ENCODE measurements at regions not wholly inside any gene's neighbourhood (a gene's known extent, or its start where the extent isn't known, plus 50 kb on each side); places are given as distances from the start of the nearest gene placed in this dataset.

DNA sequence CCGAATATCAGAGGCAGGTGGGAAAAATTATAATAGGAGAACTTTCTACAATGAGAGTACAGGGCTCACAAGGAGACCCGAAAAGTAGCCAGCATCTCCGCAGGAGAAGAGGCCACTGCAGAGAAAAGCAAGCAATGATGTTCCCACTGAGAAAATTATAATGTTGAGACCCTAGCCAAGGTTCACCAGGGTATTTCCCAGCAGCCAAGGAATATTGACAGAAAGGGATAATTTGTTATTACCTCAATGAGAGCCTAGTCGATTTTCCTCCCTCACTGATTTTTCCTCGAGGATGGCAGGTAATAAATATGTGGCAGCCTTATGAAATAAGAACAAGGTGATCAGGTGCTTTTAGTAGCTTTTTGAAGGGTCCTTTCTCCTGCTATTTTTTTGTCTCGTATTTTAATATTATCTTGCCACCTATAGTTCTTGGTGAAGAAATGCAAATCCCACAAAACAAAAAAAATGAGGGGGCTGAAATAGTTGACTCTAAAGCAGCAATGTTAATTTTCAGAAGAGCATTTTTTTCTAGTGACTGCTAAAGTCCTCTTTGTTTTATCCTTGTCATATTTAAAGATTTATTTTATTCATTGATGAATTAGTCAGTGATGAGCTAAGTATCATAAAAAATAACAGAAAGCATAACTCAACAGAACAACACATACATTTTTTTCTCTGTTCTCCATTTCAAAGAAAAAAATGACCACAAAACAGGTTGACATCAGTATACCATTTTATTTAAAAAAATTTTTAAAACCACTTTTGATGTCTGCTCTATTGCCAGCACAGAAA lies 215.4 kb downstream of the KCNE4 start:
- ChIA-PET CTCF (no interaction called here), POLR2A (no interaction called here)
- Histone ChIP-seq H3K79me2 (ENCODE audit: insufficient read depth) (no peaks in the 10 kb centered on the region), H3K4me2 (no peak overlapping the region), H3K27me3 (ENCODE audit: insufficient read depth) (no peaks in the 10 kb centered on the region), H2AFZ (ENCODE audit: low read depth) (0 out of 2 replicates have a peak overlapping the region, but pooled peaks have one; percentile 1), H3K9me2 (no peaks in the 10 kb centered on the region), H3K9me3 (no peaks in the 10 kb centered on the region), H3K4me1 (ENCODE audit: control insufficient read depth in 1 of 2, insufficient read depth in 2 of 2, low read depth in 1 of 2, low read length in 1 of 2) (peaks cover 0 to 2% of the 10 kb centered on the region in 2 experiments; a peak in 2 of 4 replicates), H3K9ac (no peak overlapping the region), H3K27ac (ENCODE audit: low read depth in 2 of 2, low read length in 1 of 2) (no peak overlapping the region; a peak in 1 of 4 replicates), H3K4me3 (ENCODE audit: low read depth in 2 of 2, low read length in 1 of 2) (no peak overlapping the region), H3K36me3 (replicated peaks in 1 of 2; ENCODE audit: control insufficient read depth in 1 of 2, insufficient read depth in 2 of 2, low read length in 1 of 2) (no peaks in the 10 kb centered on the region), H4K20me1 (ENCODE audit: insufficient read depth) (no peaks in the 10 kb centered on the region), H3F3A (replicated peaks; ENCODE audit: insufficient read depth) (peaks cover 8% of the 10 kb centered on the region)
- DNase-seq = no peak
- 78% methylated on average over 6 of the region's 6 CpGs for WGBS (ENCODE audit: low lambda C conversion rate)
- TF ChIP-seq POLR2AphosphoS5 (IDR thresholded peaks at IDR 0.05; ENCODE audit: low read depth, low read length) (no peak), GATA2 (CRISPR knock-in tag; IDR thresholded peaks at IDR 0.05) (no peak), RCOR1 (IDR thresholded peaks at IDR 0.05; ENCODE audit: low read length) (no peak), SIN3A (IDR thresholded peaks at IDR 0.05; ENCODE audit: borderline replicate concordance, low read depth, low read length) (no peak), ELF1 (IDR thresholded peaks at IDR 0.05) (no peak), NRF1 (IDR thresholded peaks at IDR 0.05; ENCODE audit: low read depth, low read length) (no peak), MXI1 (IDR thresholded peaks at IDR 0.05; ENCODE audit: low read depth, low read length) (no peak), MEF2A (IDR thresholded peaks at IDR 0.05; ENCODE audit: borderline replicate concordance, low read depth) (no peak), RXRA (IDR thresholded peaks at IDR 0.05; ENCODE audit: borderline replicate concordance, low read depth) (no peak), JUND (IDR thresholded peaks at IDR 0.05) (peak; percentile 65), FOSL2 (IDR thresholded peaks at IDR 0.05; ENCODE audit: borderline replicate concordance, low read depth) (peak; percentile 58; the same call in 1 of the 2 replicates), TEAD4 (IDR thresholded peaks at IDR 0.05; ENCODE audit: borderline replicate concordance, insufficient read depth) (no peak), TCF12 (IDR thresholded peaks at IDR 0.05) (peak; percentile 63), FOXJ3 (CRISPR knock-in tag; IDR thresholded peaks at IDR 0.05) (no peak), SMC3 (IDR thresholded peaks at IDR 0.05; ENCODE audit: low read depth, low read length) (no peak), NFIC (IDR thresholded peaks at IDR 0.05; ENCODE audit: borderline replicate concordance) (peak; percentile 18; the same call in 1 of the 2 replicates), GABPA (IDR thresholded peaks at IDR 0.05; ENCODE audit: low read depth) (no peak), EZH2phosphoT487 (IDR thresholded peaks at IDR 0.05; ENCODE audit: borderline replicate concordance, low read depth) (no peak), YY1 (IDR thresholded peaks at IDR 0.05; ENCODE audit: low read depth) (no peak)
- TF ChIP-seq, protein P1, sequence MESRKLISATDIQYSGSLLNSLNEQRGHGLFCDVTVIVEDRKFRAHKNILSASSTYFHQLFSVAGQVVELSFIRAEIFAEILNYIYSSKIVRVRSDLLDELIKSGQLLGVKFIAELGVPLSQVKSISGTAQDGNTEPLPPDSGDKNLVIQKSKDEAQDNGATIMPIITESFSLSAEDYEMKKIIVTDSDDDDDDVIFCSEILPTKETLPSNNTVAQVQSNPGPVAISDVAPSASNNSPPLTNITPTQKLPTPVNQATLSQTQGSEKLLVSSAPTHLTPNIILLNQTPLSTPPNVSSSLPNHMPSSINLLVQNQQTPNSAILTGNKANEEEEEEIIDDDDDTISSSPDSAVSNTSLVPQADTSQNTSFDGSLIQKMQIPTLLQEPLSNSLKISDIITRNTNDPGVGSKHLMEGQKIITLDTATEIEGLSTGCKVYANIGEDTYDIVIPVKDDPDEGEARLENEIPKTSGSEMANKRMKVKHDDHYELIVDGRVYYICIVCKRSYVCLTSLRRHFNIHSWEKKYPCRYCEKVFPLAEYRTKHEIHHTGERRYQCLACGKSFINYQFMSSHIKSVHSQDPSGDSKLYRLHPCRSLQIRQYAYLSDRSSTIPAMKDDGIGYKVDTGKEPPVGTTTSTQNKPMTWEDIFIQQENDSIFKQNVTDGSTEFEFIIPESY (IDR thresholded peaks at IDR 0.05; ENCODE audit: borderline replicate concordance, low read depth) = no peak
- TF ChIP-seq, protein P2, sequence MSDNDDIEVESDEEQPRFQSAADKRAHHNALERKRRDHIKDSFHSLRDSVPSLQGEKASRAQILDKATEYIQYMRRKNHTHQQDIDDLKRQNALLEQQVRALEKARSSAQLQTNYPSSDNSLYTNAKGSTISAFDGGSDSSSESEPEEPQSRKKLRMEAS (IDR thresholded peaks at IDR 0.05; ENCODE audit: low read depth) = no peak
- TF ChIP-seq, protein P3, sequence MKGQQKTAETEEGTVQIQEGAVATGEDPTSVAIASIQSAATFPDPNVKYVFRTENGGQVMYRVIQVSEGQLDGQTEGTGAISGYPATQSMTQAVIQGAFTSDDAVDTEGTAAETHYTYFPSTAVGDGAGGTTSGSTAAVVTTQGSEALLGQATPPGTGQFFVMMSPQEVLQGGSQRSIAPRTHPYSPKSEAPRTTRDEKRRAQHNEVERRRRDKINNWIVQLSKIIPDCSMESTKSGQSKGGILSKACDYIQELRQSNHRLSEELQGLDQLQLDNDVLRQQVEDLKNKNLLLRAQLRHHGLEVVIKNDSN (IDR thresholded peaks at IDR 0.05; ENCODE audit: borderline replicate concordance, low read depth) = no peak
- TF ChIP-seq, protein P4, sequence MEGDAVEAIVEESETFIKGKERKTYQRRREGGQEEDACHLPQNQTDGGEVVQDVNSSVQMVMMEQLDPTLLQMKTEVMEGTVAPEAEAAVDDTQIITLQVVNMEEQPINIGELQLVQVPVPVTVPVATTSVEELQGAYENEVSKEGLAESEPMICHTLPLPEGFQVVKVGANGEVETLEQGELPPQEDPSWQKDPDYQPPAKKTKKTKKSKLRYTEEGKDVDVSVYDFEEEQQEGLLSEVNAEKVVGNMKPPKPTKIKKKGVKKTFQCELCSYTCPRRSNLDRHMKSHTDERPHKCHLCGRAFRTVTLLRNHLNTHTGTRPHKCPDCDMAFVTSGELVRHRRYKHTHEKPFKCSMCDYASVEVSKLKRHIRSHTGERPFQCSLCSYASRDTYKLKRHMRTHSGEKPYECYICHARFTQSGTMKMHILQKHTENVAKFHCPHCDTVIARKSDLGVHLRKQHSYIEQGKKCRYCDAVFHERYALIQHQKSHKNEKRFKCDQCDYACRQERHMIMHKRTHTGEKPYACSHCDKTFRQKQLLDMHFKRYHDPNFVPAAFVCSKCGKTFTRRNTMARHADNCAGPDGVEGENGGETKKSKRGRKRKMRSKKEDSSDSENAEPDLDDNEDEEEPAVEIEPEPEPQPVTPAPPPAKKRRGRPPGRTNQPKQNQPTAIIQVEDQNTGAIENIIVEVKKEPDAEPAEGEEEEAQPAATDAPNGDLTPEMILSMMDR (IDR thresholded peaks at IDR 0.05) = no peak
- TF ChIP-seq, protein P5, sequence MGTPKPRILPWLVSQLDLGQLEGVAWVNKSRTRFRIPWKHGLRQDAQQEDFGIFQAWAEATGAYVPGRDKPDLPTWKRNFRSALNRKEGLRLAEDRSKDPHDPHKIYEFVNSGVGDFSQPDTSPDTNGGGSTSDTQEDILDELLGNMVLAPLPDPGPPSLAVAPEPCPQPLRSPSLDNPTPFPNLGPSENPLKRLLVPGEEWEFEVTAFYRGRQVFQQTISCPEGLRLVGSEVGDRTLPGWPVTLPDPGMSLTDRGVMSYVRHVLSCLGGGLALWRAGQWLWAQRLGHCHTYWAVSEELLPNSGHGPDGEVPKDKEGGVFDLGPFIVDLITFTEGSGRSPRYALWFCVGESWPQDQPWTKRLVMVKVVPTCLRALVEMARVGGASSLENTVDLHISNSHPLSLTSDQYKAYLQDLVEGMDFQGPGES (IDR thresholded peaks at IDR 0.05; ENCODE audit: low read depth, low read length) = no peak
- TF ChIP-seq, protein P6, sequence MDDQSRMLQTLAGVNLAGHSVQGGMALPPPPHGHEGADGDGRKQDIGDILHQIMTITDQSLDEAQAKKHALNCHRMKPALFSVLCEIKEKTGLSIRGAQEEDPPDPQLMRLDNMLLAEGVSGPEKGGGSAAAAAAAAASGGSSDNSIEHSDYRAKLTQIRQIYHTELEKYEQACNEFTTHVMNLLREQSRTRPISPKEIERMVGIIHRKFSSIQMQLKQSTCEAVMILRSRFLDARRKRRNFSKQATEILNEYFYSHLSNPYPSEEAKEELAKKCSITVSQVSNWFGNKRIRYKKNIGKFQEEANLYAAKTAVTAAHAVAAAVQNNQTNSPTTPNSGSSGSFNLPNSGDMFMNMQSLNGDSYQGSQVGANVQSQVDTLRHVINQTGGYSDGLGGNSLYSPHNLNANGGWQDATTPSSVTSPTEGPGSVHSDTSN (IDR thresholded peaks at IDR 0.05) = peak; percentile 84
- TF ChIP-seq, protein P7, sequence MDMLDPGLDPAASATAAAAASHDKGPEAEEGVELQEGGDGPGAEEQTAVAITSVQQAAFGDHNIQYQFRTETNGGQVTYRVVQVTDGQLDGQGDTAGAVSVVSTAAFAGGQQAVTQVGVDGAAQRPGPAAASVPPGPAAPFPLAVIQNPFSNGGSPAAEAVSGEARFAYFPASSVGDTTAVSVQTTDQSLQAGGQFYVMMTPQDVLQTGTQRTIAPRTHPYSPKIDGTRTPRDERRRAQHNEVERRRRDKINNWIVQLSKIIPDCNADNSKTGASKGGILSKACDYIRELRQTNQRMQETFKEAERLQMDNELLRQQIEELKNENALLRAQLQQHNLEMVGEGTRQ (IDR thresholded peaks at IDR 0.05; ENCODE audit: borderline replicate concordance, low read depth, low read length) = no peak

Data from SK-N-SH (cell line).